ENCODE measurements at regions not wholly inside any gene's neighbourhood (a gene's known extent, or its start where the extent isn't known, plus 50 kb on each side); places are given as distances from the start of the nearest gene placed in this dataset.
"Not testable (repeated sequence)": the region's sequence is repeated elsewhere in the genome, so short reads cannot be mapped to it uniquely, and the experiment has no call there.

GRCh38 chr10:63841761-63842160 lies 320.6 kb downstream of the REEP3 start:
- no peaks in the 10 kb centered on the region for H3K36me3 Mint-ChIP-seq (ENCODE audit: low read depth)
- H3K9me3 Mint-ChIP-seq, result no peaks in the 10 kb centered on the region
- intact Hi-C loops (cut with micrococcal nuclease), result no loop called here
- H3K27me3 Mint-ChIP-seq, result no peaks in the 10 kb centered on the region
- H3K4me3 Mint-ChIP-seq, result no peak overlapping the region
- no peak overlapping the region for H3K27ac Mint-ChIP-seq
- H3K4me1 Mint-ChIP-seq (ENCODE audit: low read depth), result no peaks in the 10 kb centered on the region

- Mint-ChIP-seq H3K27me3 (peaks cover 1% of the 10 kb centered on the region), H3K4me1 (ENCODE audit: low read depth) (no peaks in the 10 kb centered on the region), H3K4me3 (no peak overlapping the region), H3K9me3 (no peaks in the 10 kb centered on the region), H3K36me3 (ENCODE audit: low read depth) (no peaks in the 10 kb centered on the region), H3K27ac (no peak overlapping the region)
- intact Hi-C loops (cut with micrococcal nuclease), result no loop called here
Measured at GRCh38 chr10:63843107-63843506, 321.9 kb downstream of the REEP3 start.

GRCh38 chr10:63848871-63849270 lies 327.7 kb downstream of the REEP3 start:
- H3K4me1 Mint-ChIP-seq (ENCODE audit: low read depth); intact Hi-C loops (cut with micrococcal nuclease); H3K4me3 Mint-ChIP-seq; H3K36me3 Mint-ChIP-seq (ENCODE audit: low read depth); H3K9me3 Mint-ChIP-seq; H3K27ac Mint-ChIP-seq; H3K27me3 Mint-ChIP-seq: not testable (repeated sequence)

GRCh38 chr10:63862860-63863259 lies 341.7 kb downstream of the REEP3 start:
- H3K27ac Mint-ChIP-seq, result no peak overlapping the region
- H3K36me3 Mint-ChIP-seq (ENCODE audit: low read depth), result no peaks in the 10 kb centered on the region
- H3K4me1 Mint-ChIP-seq (ENCODE audit: low read depth), result peaks cover 8% of the 10 kb centered on the region
- peaks cover 15% of the 10 kb centered on the region for H3K27me3 Mint-ChIP-seq
- intact Hi-C loops (cut with micrococcal nuclease), result no loop called here
- no peak overlapping the region for H3K4me3 Mint-ChIP-seq
- peaks cover 8% of the 10 kb centered on the region for H3K9me3 Mint-ChIP-seq

GRCh38 chr10:63865210-63865609 lies 344.0 kb downstream of the REEP3 start:
- H3K36me3 Mint-ChIP-seq (ENCODE audit: low read depth), result no peaks in the 10 kb centered on the region
- H3K27me3 Mint-ChIP-seq, result peaks cover 15% of the 10 kb centered on the region
- H3K9me3 Mint-ChIP-seq, result no peaks in the 10 kb centered on the region
- no peak overlapping the region for H3K4me3 Mint-ChIP-seq
- intact Hi-C loops (cut with micrococcal nuclease), result no loop called here
- H3K27ac Mint-ChIP-seq, result no peak overlapping the region
- H3K4me1 Mint-ChIP-seq (ENCODE audit: low read depth), result peaks cover 8% of the 10 kb centered on the region

- Mint-ChIP-seq H3K27me3 (peaks cover 15% of the 10 kb centered on the region), H3K27ac (no peak overlapping the region), H3K4me3 (no peak overlapping the region), H3K4me1 (ENCODE audit: low read depth) (peaks cover 8% of the 10 kb centered on the region), H3K9me3 (no peaks in the 10 kb centered on the region), H3K36me3 (ENCODE audit: low read depth) (no peaks in the 10 kb centered on the region)
- intact Hi-C loops (cut with micrococcal nuclease), result loop anchor here (2.0 kb wide), 1 partner anchor 111 kb away; no protein-coding TSS in a partner anchor
Measured at GRCh38 chr10:63866075-63866746, 345.0 kb downstream of the REEP3 start.

GRCh38 chr10:63866747-63867140 lies 345.5 kb downstream of the REEP3 start:
- Mint-ChIP-seq H3K27me3 (peaks cover 15% of the 10 kb centered on the region), H3K4me3 (no peak overlapping the region), H3K4me1 (ENCODE audit: low read depth) (peaks cover 8% of the 10 kb centered on the region), H3K27ac (no peak overlapping the region), H3K9me3 (no peaks in the 10 kb centered on the region), H3K36me3 (ENCODE audit: low read depth) (no peaks in the 10 kb centered on the region)
- intact Hi-C loops (cut with micrococcal nuclease), result loop anchor here (2.0 kb wide), 1 partner anchor 110 kb away; no protein-coding TSS in a partner anchor

- H3K4me3 Mint-ChIP-seq, result no peak overlapping the region
- no peaks in the 10 kb centered on the region for H3K36me3 Mint-ChIP-seq (ENCODE audit: low read depth)
- H3K4me1 Mint-ChIP-seq (ENCODE audit: low read depth), result no peaks in the 10 kb centered on the region
- peaks cover 3% of the 10 kb centered on the region for H3K27me3 Mint-ChIP-seq
- peaks cover 9% of the 10 kb centered on the region for H3K9me3 Mint-ChIP-seq
- intact Hi-C loops (cut with micrococcal nuclease), result no loop called here
- H3K27ac Mint-ChIP-seq, result no peak overlapping the region
Measured at GRCh38 chr10:63878428-63878827, 357.2 kb downstream of the REEP3 start.

- Mint-ChIP-seq H3K27me3 (no peaks in the 10 kb centered on the region), H3K4me1 (ENCODE audit: low read depth) (no peaks in the 10 kb centered on the region), H3K9me3 (peaks cover 1% of the 10 kb centered on the region), H3K27ac (no peak overlapping the region), H3K36me3 (ENCODE audit: low read depth) (no peaks in the 10 kb centered on the region), H3K4me3 (no peak overlapping the region)
- intact Hi-C loops (cut with micrococcal nuclease), result no loop called here
Measured at GRCh38 chr10:63883861-63884260, 362.7 kb downstream of the REEP3 start.

GRCh38 chr10:63884426-63884825 lies 363.2 kb downstream of the REEP3 start:
- intact Hi-C loops (cut with micrococcal nuclease), result no loop called here
- no peaks in the 10 kb centered on the region for H3K36me3 Mint-ChIP-seq (ENCODE audit: low read depth)
- no peaks in the 10 kb centered on the region for H3K9me3 Mint-ChIP-seq

GRCh38 chr10:63885156-63885555 lies 364.0 kb downstream of the REEP3 start:
- no peaks in the 10 kb centered on the region for H3K36me3 Mint-ChIP-seq (ENCODE audit: low read depth)
- H3K4me1 Mint-ChIP-seq (ENCODE audit: low read depth), result no peaks in the 10 kb centered on the region
- no peaks in the 10 kb centered on the region for H3K9me3 Mint-ChIP-seq
- intact Hi-C loops (cut with micrococcal nuclease), result no loop called here
- H3K27ac Mint-ChIP-seq, result no peak overlapping the region
- no peak overlapping the region for H3K4me3 Mint-ChIP-seq
- H3K27me3 Mint-ChIP-seq, result no peaks in the 10 kb centered on the region

More at GRCh38 chr10:63884426-63884825, 363.2 kb downstream of the REEP3 start:
- no peak overlapping the region for H3K27ac Mint-ChIP-seq
- no peak overlapping the region for H3K4me3 Mint-ChIP-seq
- H3K27me3 Mint-ChIP-seq, result no peaks in the 10 kb centered on the region
- H3K4me1 Mint-ChIP-seq (ENCODE audit: low read depth), result no peaks in the 10 kb centered on the region

- Mint-ChIP-seq H3K9me3 (no peaks in the 10 kb centered on the region), H3K4me1 (ENCODE audit: low read depth) (no peaks in the 10 kb centered on the region), H3K36me3 (ENCODE audit: low read depth) (no peaks in the 10 kb centered on the region), H3K27ac (no peak overlapping the region), H3K27me3 (no peaks in the 10 kb centered on the region), H3K4me3 (no peak overlapping the region)
- intact Hi-C loops (cut with micrococcal nuclease), result no loop called here
Measured at GRCh38 chr10:63886281-63887022, 365.3 kb downstream of the REEP3 start.

GRCh38 chr10:63887023-63887589 lies 365.9 kb downstream of the REEP3 start:
- intact Hi-C loops (cut with micrococcal nuclease), result no loop called here
- H3K36me3 Mint-ChIP-seq (ENCODE audit: low read depth), result no peaks in the 10 kb centered on the region
- no peak overlapping the region for H3K27ac Mint-ChIP-seq

GRCh38 chr10:63887600-63888370 lies 366.6 kb downstream of the REEP3 start:
- no peak overlapping the region for H3K27ac Mint-ChIP-seq
- intact Hi-C loops (cut with micrococcal nuclease), result no loop called here

More at GRCh38 chr10:63887023-63887589, 365.9 kb downstream of the REEP3 start:
- Mint-ChIP-seq H3K9me3 (no peaks in the 10 kb centered on the region), H3K4me3 (no peak overlapping the region), H3K27me3 (no peaks in the 10 kb centered on the region), H3K4me1 (ENCODE audit: low read depth) (no peaks in the 10 kb centered on the region)

More at GRCh38 chr10:63887600-63888370, 366.6 kb downstream of the REEP3 start:
- H3K4me3 Mint-ChIP-seq, result no peak overlapping the region
- no peaks in the 10 kb centered on the region for H3K4me1 Mint-ChIP-seq (ENCODE audit: low read depth)
- H3K27me3 Mint-ChIP-seq, result no peaks in the 10 kb centered on the region
- H3K9me3 Mint-ChIP-seq, result no peaks in the 10 kb centered on the region
- H3K36me3 Mint-ChIP-seq (ENCODE audit: low read depth), result no peaks in the 10 kb centered on the region
